GM12872 (cell line): ENCODE measurements at regions not wholly inside any gene's neighbourhood (a gene's known extent, or its start where the extent isn't known, plus 50 kb on each side); places are given as distances from the start of the nearest gene placed in this dataset.

Experiments used
- CTCF ChIP-seq: IDR thresholded peaks from 3 replicates; pipeline ENCODE4 v1.5.1; 2011; ENCODE audit warnings: low read depth, mild to moderate bottlenecking, low read length, moderate library complexity; ENCODE audit not compliant: insufficient read depth

GRCh38 chr18:55778788-55779690 lies 191.0 kb upstream of the TCF4 start:
- TF ChIP-seq CTCF = no peak

- TF ChIP-seq CTCF = no peak
Observed at GRCh38 chr18:55777666-55778304, 189.8 kb upstream of the TCF4 start.

- TF ChIP-seq CTCF = no peak
Observed at GRCh38 chr18:55775972-55776371, 188.0 kb upstream of the TCF4 start.

GRCh38 chr18:55774505-55774904 lies 186.5 kb upstream of the TCF4 start:
- TF ChIP-seq CTCF = no peak

GRCh38 chr18:55768255-55768654 lies 180.3 kb upstream of the TCF4 start:
- no peak for TF ChIP-seq CTCF

GRCh38 chr18:55764386-55764785 lies 176.4 kb upstream of the TCF4 start:
- no peak for TF ChIP-seq CTCF

- no peak for TF ChIP-seq CTCF
Observed at GRCh38 chr18:55763805-55764204, 175.8 kb upstream of the TCF4 start.
